GM12874 (cell line): ENCODE measurements at regions not wholly inside any gene's neighbourhood (a gene's known extent, or its start where the extent isn't known, plus 50 kb on each side); places are given as distances from the start of the nearest gene placed in this dataset.

Source experiments
- CTCF ChIP-seq: IDR thresholded peaks from 2 replicates; pipeline ENCODE4 v1.5.1; 2011; ENCODE audit warnings: low read depth, mild to moderate bottlenecking, control low read depth, low read length, moderate library complexity; ENCODE audit not compliant: insufficient read depth

GRCh38 chrX:6941041-6941440 lies 206.5 kb upstream of the STS start:
- TF ChIP-seq CTCF: no peak

GRCh38 chrX:6930307-6930849 lies 217.1 kb upstream of the STS start:
- no peak for TF ChIP-seq CTCF

- no peak for TF ChIP-seq CTCF
Observed at GRCh38 chrX:6924443-6925077, 223.0 kb upstream of the STS start.

- TF ChIP-seq CTCF: no peak
Observed at GRCh38 chrX:6917666-6918065, 229.8 kb upstream of the STS start.

- TF ChIP-seq CTCF: no peak
Observed at GRCh38 chrX:6910218-6910617, 237.3 kb upstream of the STS start.

GRCh38 chrX:6909396-6909795 lies 238.1 kb upstream of the STS start:
- no peak for TF ChIP-seq CTCF

- TF ChIP-seq CTCF: no peak
Observed at GRCh38 chrX:6906608-6907007, 240.9 kb upstream of the STS start.
